A549 (cell line): ENCODE measurements at regions not wholly inside any gene's neighbourhood (a gene's known extent, or its start where the extent isn't known, plus 50 kb on each side); places are given as distances from the start of the nearest gene placed in this dataset.

Source experiments
- ATAC-seq, 2 experiments: fragments of 200-7000 bp in 1 of 2; fragments of >200 bp in 1 of 2; cut with Nextera tagmentation in 1 of 2; cut with Tn5 transposase in 1 of 2; 3 replicates each; pipeline versions ENCODE4 v1.8.0 to v1.9.1; 2018 to 2020; ENCODE audit warnings: mild to moderate bottlenecking in 1 of 2, moderate library complexity in 1 of 2
- CTCF ChIA-PET: fragments of 300-600 bp; sonication (Branson Sonifier 250); formaldehyde crosslinking; extraction: SDS; loops from one replicate; lab custom pipeline; 2021; ENCODE audit warnings: antibody characterized with exemption, inconsistent platforms; lab: Yijun Ruan, JAX
- POLR2A ChIA-PET: fragments of 350-600 bp; formaldehyde crosslinking; extraction: SDS; loops from one replicate; lab custom pipeline; 2021; ENCODE audit warnings: antibody characterized with exemption, inconsistent platforms; lab: Yijun Ruan, JAX
- DNase-seq, 2 experiments: peaks; one replicate each; pipeline versions ENCODE4 v3.0.0 to v3.0.0-alpha.2; 2011 to 2016; ENCODE audit warnings: low read depth in 1 of 2, low spot score in 1 of 2
- FAIRE-seq: peaks from 2 replicates; lab custom pipeline; 2011; peaks lifted over from hg19 to GRCh38; lab: Jason Lieb, UNC
- H3K27ac ChIP-seq, 2 experiments: fragments of >200 bp; sonication (Bioruptor Twin); formaldehyde crosslinking; 3 replicates each; pipeline ENCODE4 v1.5.1; 2016 to 2017
- H3K4me1 ChIP-seq: fragments of >200 bp; sonication (Bioruptor Twin); formaldehyde crosslinking; 3 replicates; pipeline ENCODE4 v1.6.1; 2016
- H3K4me2 ChIP-seq: fragments of >200 bp; sonication (Bioruptor Twin); formaldehyde crosslinking; 3 replicates; pipeline ENCODE4 v1.6.1; 2016
- H3K4me3 ChIP-seq: fragments of >200 bp; sonication (Bioruptor Twin); formaldehyde crosslinking; 3 replicates; pipeline ENCODE4 v1.5.1; 2016
- H3K9me3 ChIP-seq: fragments of >200 bp; sonication (Bioruptor Twin); formaldehyde crosslinking; 3 replicates; pipeline ENCODE4 v1.6.1; 2016
- CBX8 ChIP-seq: fragments of 200-600 bp; sonication (generic); IDR thresholded peaks from 2 replicates; pipeline ENCODE4 v1.6.1; 2016
- CHD2 ChIP-seq: fragments of 150-350 bp; IDR thresholded peaks from 2 replicates; pipeline ENCODE4 v1.6.1; 2014; ENCODE audit warnings: low read length; ENCODE audit not compliant: partially characterized antibody
- CTCF ChIP-seq: fragments of >200 bp; sonication (Bioruptor Twin); formaldehyde crosslinking; IDR thresholded peaks from 3 replicates; pipeline ENCODE4 v1.5.1; 2016
- E2F6 ChIP-seq: IDR thresholded peaks from 2 replicates; pipeline ENCODE4 v1.6.1; 2012; ENCODE audit warnings: low read depth, borderline replicate concordance
- EHF ChIP-seq: fragments of 250-450 bp; sonication (Bioruptor Pico); IDR thresholded peaks from 2 replicates; pipeline ENCODE4 v1.5.0; 2020; ENCODE audit warnings: mild to moderate bottlenecking
- EP300 ChIP-seq, 2 experiments: fragments of >200 bp; sonication (Bioruptor Twin); formaldehyde crosslinking; IDR thresholded peaks; 2 replicates in 1 of 2; 3 replicates in 1 of 2; pipeline ENCODE4 v1.6.1; 2016 to 2017
- ESRRA ChIP-seq: fragments of 150-350 bp; IDR thresholded peaks from 2 replicates; pipeline ENCODE4 v1.6.1; 2014; ENCODE audit warnings: mild to moderate bottlenecking, low read length, borderline replicate concordance
- FOSB ChIP-seq: fragments of 250-450 bp; sonication (Bioruptor Pico); IDR thresholded peaks from 2 replicates; pipeline ENCODE4 v1.5.0; 2020; ENCODE audit warnings: mild to moderate bottlenecking, moderate library complexity
- HMGXB4 ChIP-seq: fragments of 250-450 bp; sonication (Bioruptor Pico); IDR thresholded peaks from 2 replicates; pipeline ENCODE4 v1.5.0; 2021; ENCODE audit warnings: mild to moderate bottlenecking, moderate library complexity, borderline replicate concordance
- JUN ChIP-seq, 2 experiments: fragments of >200 bp; sonication (Bioruptor Twin); formaldehyde crosslinking; IDR thresholded peaks; 2 replicates in 1 of 2; 3 replicates in 1 of 2; pipeline ENCODE4 v1.6.1; 2016 to 2017
- KDM1A ChIP-seq: fragments of 200-600 bp; sonication (generic); IDR thresholded peaks from 2 replicates; pipeline ENCODE4 v1.6.1; 2016; ENCODE audit warnings: low read depth, mild to moderate bottlenecking
- KDM5A ChIP-seq: fragments of 200-600 bp; sonication (generic); IDR thresholded peaks from 2 replicates; pipeline ENCODE4 v1.6.1; 2016; ENCODE audit warnings: antibody characterized with exemption, mild to moderate bottlenecking
- MAFK ChIP-seq: fragments of 450-650 bp; IDR thresholded peaks from 2 replicates; pipeline ENCODE4 v1.6.1; 2014; ENCODE audit not compliant: partially characterized antibody
- MAZ ChIP-seq: fragments of 150-350 bp; IDR thresholded peaks from 2 replicates; pipeline ENCODE4 v1.6.1; 2014; ENCODE audit warnings: antibody characterized with exemption, low read depth, low read length, borderline replicate concordance
- MYC ChIP-seq: IDR thresholded peaks from 2 replicates; pipeline ENCODE4 v1.6.1; 2012; ENCODE audit warnings: mild to moderate bottlenecking, inconsistent platforms, low read length, improper control_type of control experiment, borderline replicate concordance
- NPAS2 ChIP-seq: fragments of 250-450 bp; sonication (Bioruptor Pico); IDR thresholded peaks from 2 replicates; pipeline ENCODE4 v1.8.0; 2022; ENCODE audit warnings: mild to moderate bottlenecking, moderate library complexity, borderline replicate concordance
- NR3C1 ChIP-seq: fragments of >200 bp; sonication (Bioruptor Twin); formaldehyde crosslinking; IDR thresholded peaks from 3 replicates; pipeline ENCODE4 v1.6.1; 2017
- POLR2A ChIP-seq: IDR thresholded peaks from 2 replicates; pipeline ENCODE4 v1.6.1; 2012; ENCODE audit warnings: mild to moderate bottlenecking, low read length
- RAD21 ChIP-seq, 2 experiments: fragments of >200 bp in 1 of 2; sonication (Bioruptor Twin) in 1 of 2; formaldehyde crosslinking in 1 of 2; IDR thresholded peaks in 1 of 2; conservative IDR thresholded peaks in 1 of 2; 2 replicates in 1 of 2; 3 replicates in 1 of 2; pipeline ENCODE4 v1.6.1; 2012 to 2018; ENCODE audit warnings: inconsistent platforms in 1 of 2
- RARB ChIP-seq: fragments of 250-450 bp; sonication (Bioruptor Pico); IDR thresholded peaks from 2 replicates; pipeline ENCODE4 v1.8.0; 2021; ENCODE audit warnings: mild to moderate bottlenecking, moderate library complexity
- REST ChIP-seq: fragments of 200-600 bp; sonication (generic); IDR thresholded peaks from 2 replicates; pipeline ENCODE4 v1.6.1; 2016; ENCODE audit warnings: antibody characterized with exemption, mild to moderate bottlenecking, moderate library complexity
- RFX5 ChIP-seq: fragments of 450-650 bp; IDR thresholded peaks from 2 replicates; pipeline ENCODE4 v1.7.1; 2014; ENCODE audit warnings: antibody characterized with exemption, mild to moderate bottlenecking, moderate library complexity
- SMC3 ChIP-seq: fragments of >200 bp; sonication (Bioruptor Twin); formaldehyde crosslinking; IDR thresholded peaks from 3 replicates; pipeline ENCODE4 v1.6.1; 2018; ENCODE audit warnings: inconsistent platforms
- SREBF2 ChIP-seq: fragments of 450-650 bp; IDR thresholded peaks from 2 replicates; pipeline ENCODE4 v1.6.1; 2014; ENCODE audit warnings: mild to moderate bottlenecking, moderate library complexity
- TP53 ChIP-seq: fragments of 250-450 bp; sonication (Bioruptor Pico); IDR thresholded peaks from 2 replicates; pipeline ENCODE4 v1.5.0; 2021; ENCODE audit warnings: mild to moderate bottlenecking, moderate library complexity
- ZFP36 ChIP-seq: fragments of 450-650 bp; IDR thresholded peaks from 2 replicates; pipeline ENCODE4 v1.6.1; 2014; ENCODE audit warnings: borderline replicate concordance; ENCODE audit not compliant: partially characterized antibody
- WGBS: methylation state at CpG from one replicate; pipeline ENCODE4 v1.1.6; 2017; ENCODE audit errors: missing lambda C conversion rate; 5-methylcytosine and 5-hydroxymethylcytosine counted together

GRCh38 chr2:137900421-137901141 is 63.7 kb upstream of the HNMT start:
- Histone ChIP-seq H3K4me2 (no peak overlapping the region), H3K9me3 (no peaks in the 10 kb centered on the region), H3K4me3 (no peak overlapping the region), H3K27ac (no peak overlapping the region), H3K4me1 (no peaks in the 10 kb centered on the region)
- TF ChIP-seq ESRRA = no peak
- no peak for TF ChIP-seq CHD2
- TF ChIP-seq HMGXB4 (CRISPR knock-in tag) = no peak
- TF ChIP-seq EHF (CRISPR knock-in tag) = no peak
- no peak for TF ChIP-seq NR3C1
- no peak for TF ChIP-seq E2F6
- TF ChIP-seq NPAS2 (CRISPR knock-in tag) = no peak
- TF ChIP-seq POLR2A = no peak
- TF ChIP-seq FOSB (CRISPR knock-in tag) = no peak
- TF ChIP-seq MAZ = no peak
- no peak for TF ChIP-seq RAD21 (conservative IDR thresholded peaks at IDR 0.05 in 1 of 2, IDR thresholded peaks at IDR 0.05 in 1 of 2)
- TF ChIP-seq CTCF = no peak
- TF ChIP-seq MAFK = no peak
- no peak for TF ChIP-seq SMC3
- TF ChIP-seq EP300 (IDR thresholded peaks at IDR 0.05) = no peak
- TF ChIP-seq KDM1A = no peak
- no peak for TF ChIP-seq CBX8
- no peak for TF ChIP-seq SREBF2
- CTCF ChIA-PET = interaction anchor here (1.2 to 3.0 kb wide), 2 partner anchors 11 to 887 kb away, joined by 6 to 16 read pairs; no protein-coding TSS in a partner anchor
- ATAC-seq (no peak), FAIRE-seq (no peak), DNase-seq (no peak)
- 39% methylated on average over 4 of the region's 4 CpGs for WGBS
- POLR2A ChIA-PET = no interaction called here

GRCh38 chr2:137910641-137911040 is 53.6 kb upstream of the HNMT start:
- ChIA-PET POLR2A (no interaction called here), CTCF (interaction anchor here (0.6 to 9.2 kb wide), 15 partner anchors 13 to 1516 kb away, joined by 3 to 83 read pairs (median 3); no protein-coding TSS in a partner anchor)
- Histone ChIP-seq H3K4me2 (no peak overlapping the region), H3K4me3 (no peak overlapping the region)
- DNase-seq (peak in 1 of 2 experiments; percentile 12), FAIRE-seq (no peak)
- TF ChIP-seq NR3C1 (no peak), REST (no peak), RAD21 (conservative IDR thresholded peaks at IDR 0.05 in 1 of 2, IDR thresholded peaks at IDR 0.05 in 1 of 2) (peak; percentile 77 to 95), EP300 (IDR thresholded peaks at IDR 0.05) (no peak), RFX5 (no peak), JUN (IDR thresholded peaks at IDR 0.05) (no peak), MAZ (no peak), POLR2A (no peak), MAFK (no peak), TP53 (CRISPR knock-in tag) (no peak), CTCF (peak; percentile 82), RARB (CRISPR knock-in tag) (no peak), KDM5A (no peak), MYC (no peak), SMC3 (peak; percentile 95), CHD2 (no peak), ZFP36 (no peak), ESRRA (no peak)
- TF ChIP-seq, all 56 proteins: peak for 3
- no peak for ATAC-seq
- WGBS = 17% methylated on average over 4 of the region's 4 CpGs
- Histone ChIP-seq H3K9me3 (no peaks in the 10 kb centered on the region), H3K27ac (no peak overlapping the region), H3K4me1 (peaks cover 6% of the 10 kb centered on the region; the same call in 2 of the 3 replicates)
